ENCODE measurements at regions not wholly inside any gene's neighbourhood (a gene's known extent, or its start where the extent isn't known, plus 50 kb on each side); places are given as distances from the start of the nearest gene placed in this dataset.

DNA sequence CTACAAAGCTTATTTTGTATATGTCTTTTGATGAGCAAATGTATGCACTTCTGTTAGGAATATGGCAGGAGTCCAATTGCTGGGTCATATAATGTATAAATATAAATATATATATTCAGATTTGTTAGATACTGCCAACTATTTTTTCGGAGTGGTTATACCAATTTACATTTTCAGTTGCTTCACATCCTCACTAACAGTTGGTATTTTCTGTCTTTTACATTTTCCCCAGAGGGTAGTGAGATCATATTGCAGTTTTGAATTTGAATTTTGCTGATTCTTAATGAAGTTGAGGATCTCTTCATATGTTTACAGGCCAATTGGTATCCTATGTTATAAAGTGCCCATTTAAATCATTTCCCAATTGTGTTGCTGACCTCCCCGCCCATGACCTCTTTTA, 139.0 kb upstream of the KCNMB2 start:
- no peak for DNase-seq

DNA sequence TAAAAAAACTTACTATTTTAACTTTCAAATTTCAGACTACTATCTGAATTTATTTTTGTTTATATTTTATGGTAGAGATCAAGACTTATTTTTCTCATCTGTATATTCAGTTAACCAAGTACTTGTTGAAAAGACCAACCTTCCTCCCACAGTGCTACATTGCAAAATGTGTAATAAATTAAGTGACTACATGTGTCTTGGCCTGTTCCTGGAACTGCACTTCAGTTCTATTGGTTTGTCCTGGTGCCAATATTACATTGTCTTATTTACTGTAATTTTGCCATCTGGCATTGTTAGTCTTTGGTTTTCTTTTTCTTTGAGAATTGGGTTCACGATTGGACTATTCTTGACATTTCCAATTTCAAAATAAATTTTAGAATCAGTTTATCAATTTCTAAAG, 138.4 kb upstream of the KCNMB2 start:
- no peak for DNase-seq

DNA sequence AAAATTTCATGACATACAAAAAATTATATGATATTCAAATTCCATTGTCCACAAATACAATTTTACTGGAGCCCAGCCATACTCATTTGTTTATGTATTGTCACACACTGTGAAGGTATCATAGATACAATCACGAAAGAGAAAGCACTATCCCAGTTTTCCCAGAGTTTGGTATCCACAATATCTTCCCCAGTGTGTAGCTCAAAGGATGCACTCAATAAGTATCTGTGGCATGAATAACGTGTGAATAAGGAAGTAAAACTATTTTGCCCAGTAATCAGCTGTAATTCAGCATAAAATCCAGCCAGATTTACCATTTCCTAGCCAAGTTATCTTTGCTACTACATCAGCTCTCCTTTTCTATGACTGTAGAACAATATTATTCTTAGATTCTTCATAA, 131.3 kb upstream of the KCNMB2 start:
- DNase-seq = no peak

DNA sequence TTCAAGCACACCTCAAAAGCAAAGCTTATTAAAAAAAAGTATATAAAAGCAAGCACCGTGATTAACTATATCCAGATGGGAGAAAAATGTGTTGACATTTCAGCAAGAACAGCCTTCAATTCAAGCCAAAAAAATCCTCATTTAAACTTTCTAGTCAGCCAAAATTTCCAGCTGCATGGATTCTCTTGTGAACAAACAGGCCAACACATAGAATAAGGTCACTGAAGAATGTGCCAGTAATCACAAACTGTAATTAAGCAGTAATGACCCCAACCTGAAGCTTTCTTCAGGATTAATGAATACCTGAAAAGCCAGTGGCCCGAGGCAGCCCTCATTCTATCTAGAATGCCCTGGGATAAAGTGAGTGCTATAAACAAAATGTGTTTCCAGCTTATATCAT, 130.7 kb upstream of the KCNMB2 start:
- no peak for DNase-seq

DNA sequence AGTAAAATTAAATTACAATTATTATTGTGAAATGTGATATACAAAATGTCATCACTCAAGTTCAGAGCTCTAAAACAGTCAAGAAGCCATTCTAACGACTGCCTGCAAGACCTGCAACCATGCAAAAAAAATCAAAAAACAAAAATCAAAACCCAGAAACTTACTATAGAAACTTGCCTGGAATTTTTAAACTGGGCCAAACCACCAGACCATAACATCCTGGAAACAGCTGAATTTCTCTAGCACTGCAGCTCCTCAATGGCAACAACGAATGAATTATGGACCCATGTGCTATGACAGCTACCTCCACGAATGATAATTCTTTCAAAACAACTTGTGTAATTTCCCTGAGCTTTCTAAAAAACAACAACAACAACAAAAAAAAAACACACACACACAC, 130.0 kb upstream of the KCNMB2 start:
- DNase-seq = no peak

DNA sequence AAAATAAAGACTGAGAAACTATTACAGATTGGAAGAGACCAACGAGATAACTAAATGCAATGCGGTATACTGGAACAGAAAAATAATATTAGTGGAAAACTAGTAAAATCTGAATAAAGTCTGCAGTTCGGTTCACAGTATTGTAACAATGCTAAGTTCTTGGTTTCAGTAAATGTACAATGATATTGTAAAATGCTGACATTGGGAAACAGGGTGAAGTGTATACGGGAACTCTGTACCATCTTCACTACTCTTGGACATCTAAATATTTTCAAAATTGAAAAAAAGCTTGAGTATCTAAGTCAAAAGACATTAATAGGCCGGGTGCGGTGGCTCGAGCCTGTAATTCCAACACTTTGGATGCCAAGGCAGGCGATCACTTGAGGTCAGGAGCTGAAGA, 120.9 kb upstream of the KCNMB2 start:
- no peak for DNase-seq

DNA sequence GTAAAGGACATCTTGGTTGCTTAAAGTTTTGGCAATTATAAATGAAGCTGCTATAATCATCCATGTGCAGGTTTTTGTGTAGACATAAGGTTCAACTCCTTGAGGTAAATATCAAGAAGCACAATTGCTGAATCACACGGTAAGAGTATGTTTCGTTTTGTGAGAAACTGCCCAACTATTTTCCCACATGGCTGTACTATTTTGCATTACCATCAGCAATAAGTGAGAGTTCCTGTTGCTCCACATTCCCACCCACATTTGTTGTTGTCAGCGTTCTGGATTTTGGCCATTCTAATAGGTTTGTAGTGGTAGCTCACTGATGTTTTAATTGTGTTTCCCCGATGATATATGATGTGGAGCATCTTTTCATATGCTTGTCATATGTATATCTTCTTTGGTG, 118.5 kb upstream of the KCNMB2 start:
- no peak for DNase-seq

DNA sequence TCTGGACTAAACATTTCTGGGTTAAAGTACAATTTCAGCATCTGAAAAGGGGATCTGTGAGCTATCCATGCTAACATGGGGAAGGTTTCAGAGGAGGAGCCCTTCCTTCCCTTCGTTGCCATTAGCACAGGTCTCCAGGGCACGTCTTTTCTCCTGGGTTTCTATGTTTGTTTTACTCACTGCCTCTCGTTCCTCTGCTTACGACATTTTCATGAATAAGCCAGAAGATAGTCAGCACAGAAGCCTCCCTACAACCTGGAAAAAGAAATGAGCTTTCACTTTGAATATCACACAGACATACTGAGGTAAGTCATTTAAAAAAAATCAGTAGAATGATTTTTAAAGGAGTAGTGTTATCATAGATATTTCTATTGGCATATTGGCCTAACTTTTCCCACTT, 117.2 kb upstream of the KCNMB2 start:
- DNase-seq = no peak

DNA sequence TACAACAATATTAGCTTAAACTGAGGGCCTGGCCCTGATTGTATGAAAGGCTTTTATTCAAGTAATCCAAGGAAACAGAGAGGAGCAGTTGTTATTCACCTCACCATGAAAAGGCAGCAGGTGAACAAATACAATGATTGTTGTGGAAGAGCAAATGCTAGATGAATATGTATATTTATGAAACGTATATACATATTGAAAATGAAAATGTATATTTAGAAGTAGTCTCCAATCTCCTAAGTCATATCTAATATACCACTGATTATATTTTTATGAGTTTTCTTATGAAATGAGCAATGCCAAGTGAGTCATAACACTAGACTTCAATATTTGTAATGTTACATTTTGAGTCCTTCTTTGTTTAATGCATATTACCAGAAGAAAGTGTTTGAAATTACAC, 116.2 kb upstream of the KCNMB2 start:
- DNase-seq = no peak

DNA sequence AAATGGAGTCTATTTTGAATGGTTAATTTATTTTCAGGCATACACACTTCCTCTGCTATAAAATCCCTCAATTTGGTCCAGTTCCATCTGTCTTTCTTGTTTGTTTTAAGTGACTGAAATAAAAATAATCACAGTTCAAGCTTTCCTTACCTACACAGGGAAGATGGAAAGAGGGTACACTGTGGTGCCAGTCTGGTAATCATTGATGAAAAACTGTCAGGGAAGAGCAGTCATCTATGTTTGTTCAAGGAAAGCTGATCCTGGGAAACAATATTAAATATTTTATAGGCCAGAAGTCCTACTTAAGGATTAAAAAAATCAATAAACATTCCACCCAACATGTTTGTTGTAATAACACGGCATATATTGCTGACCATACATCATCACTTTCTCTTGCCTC, 115.2 kb upstream of the KCNMB2 start:
- no peak for DNase-seq

DNA sequence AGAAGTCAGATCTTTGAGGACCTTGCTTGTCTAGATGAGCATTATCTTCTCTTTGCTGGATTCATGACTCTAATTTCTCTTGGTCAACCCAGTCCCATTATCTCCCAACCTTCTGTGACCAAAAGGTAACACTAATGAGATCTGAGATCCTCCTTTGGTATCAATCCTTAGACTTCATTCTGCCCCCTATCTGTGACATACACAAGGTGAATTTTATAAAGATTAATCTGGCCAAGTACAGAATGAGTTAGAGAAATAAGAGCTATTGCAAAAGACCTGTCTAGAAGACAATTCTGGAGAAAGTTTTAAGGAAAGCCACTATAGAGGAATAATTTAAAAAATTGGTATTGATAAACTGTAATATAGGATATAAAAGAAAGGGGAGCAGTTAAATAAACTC, 113.8 kb upstream of the KCNMB2 start:
- DNase-seq = no peak

DNA sequence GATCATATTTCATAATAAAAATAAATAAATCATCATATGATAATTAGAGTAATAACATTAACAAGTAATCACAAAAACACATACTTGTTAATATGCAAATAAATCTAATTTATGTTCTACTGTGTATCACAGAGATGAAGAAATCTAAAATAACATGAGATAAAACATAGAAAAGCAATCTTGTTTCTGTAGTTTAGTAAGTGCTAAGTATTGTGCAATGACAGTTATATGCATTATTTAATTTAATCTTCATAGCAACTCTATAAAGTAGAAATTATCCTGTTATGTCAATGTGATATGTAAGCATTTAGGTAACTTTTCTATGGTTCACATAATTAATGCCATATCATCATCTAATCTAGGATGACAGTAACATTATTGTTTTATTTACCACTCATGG, 108.2 kb upstream of the KCNMB2 start:
- no peak for DNase-seq

DNA sequence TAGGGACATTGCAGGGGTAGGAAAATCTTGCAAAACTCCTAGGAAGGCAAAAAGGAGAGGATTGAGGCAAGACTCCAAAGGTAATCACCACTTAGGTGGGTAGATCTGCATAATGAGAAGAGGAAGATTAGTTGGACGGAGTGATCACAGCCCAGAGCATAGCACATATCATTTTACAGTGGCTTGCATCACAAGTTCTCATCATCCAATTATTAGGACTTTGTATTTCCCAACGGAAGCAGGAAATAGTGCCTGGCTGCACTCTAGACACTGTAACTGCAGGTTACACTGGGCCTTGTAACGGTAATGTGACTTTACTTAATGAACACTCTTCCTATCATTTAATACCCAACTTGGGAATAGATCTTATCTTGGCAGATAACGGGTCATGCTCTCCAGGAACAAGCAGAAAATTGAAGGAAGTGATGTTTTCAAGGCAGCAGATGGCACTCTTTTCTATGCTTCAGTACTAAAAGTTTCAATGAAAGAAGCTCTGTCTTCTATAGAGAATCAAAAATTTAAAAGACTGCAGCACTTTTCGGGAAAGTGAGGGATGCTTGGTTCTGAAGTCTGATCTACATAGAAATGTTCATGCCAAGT, 101.9 kb upstream of the KCNMB2 start:
- DNase-seq = no peak

DNA sequence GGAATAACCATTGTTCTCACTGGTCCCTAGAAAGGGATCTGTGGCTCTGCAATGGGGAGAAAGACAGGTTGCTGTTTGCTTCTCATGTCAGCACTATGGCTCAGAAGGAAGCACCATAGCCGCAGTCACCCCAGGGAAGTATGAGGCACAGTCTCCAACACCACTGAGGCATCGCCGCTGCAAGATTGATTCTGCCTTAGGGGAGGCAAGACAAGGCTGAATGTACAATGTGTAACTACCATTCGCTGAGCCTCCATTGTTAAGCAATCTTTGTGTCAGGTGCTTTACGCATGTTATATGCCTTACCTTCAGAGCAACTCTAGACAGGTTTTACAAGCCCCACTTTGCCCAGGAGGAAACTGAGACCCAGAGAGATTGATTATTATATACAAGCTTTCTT, 100.7 kb upstream of the KCNMB2 start:
- DNase-seq = no peak

DNA sequence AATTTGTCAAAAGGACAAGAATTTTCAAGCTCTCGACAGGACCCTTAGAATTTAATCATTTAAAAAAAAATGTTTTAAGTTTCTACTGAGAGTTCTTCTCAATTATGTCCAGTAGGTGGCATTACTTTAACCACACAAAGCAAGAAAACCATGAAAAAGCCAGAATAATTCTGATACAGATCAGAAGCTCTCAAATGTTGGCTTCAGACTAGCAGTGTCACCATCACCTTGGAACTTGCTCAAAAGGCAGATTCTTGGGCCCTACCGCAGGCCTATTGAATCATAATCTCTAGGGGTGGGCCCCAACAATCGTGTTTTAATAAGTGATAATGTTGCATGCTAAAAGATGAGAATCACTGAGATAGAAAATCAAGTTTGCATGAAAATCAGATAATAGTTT, 99.5 kb upstream of the KCNMB2 start:
- DNase-seq = peak; percentile 27

DNA sequence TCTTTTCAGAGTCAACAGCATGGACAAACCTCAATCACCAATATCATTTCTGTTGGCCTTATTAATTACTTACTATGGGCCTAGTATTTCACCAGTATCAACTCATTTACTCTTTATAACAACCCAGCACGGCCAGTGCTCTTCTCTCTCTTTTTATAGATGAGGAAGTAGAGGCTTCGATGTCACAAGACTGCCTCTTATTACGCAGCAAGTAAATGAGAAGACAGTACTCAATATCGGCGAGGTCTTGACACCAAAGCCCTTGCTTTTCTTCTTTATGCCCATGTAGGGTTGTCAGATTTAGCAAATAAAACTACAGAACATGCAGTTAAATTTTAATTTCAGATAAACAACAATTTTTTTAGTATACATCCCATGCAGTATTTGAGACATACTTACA, 99.0 kb upstream of the KCNMB2 start:
- peak; percentile 26 for DNase-seq

DNA sequence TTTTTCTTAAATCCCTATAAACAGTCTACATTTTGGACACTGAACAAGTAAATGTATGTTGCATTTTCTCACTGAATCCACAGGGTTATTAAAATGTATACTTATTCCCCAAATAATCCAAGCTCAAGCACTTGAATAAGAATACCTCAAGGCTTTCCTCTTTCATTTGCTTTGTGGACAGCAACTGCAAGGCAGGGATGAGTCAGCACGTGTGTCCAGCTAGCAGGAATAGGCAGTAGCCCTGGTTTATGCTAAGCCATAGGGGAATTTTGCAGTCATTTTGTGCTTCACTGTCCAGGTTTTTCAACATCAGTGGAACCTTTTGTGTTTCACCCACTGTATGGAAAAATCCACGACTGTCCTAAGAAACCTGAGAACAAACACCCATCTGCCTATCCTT, 96.7 kb upstream of the KCNMB2 start:
- no peak for DNase-seq

DNA sequence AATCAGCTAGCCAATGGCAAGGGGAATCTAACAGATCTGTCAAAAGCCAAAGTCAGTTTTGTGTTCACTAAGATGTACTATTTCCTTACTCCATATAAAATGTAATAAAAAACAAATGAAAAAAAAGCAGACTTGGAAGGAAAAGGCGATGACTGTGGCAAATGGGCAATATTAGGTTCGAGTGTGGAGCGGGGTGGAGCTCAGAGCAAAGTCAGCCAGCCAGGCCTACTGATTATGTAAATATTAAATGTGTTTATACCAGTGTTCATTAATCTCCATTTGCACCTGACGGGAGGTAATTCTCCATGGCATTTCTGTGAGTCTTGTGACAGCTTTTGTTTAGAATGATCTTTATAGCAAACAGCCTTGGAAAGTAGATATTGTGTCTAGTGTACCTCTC, 96.2 kb upstream of the KCNMB2 start:
- DNase-seq = no peak

DNA sequence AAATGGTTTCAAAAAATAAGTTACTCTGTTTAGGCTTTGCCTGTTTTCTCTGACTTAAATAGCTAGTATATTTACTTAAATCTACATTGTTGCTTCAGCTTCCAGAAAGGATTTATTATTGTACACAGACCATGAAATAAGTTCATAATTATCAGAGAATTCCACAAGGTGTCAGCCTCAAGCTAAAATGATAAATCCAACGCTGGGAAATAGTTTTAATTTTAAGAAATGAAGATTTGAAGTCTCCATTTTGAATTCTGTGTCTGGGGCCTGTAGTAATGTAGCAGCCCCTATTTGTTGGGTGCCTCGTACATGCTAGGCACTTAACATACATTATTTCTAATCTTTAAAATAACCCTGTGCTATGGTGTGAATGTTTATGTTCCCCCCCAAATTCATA, 92.6 kb upstream of the KCNMB2 start:
- no peak for DNase-seq

DNA sequence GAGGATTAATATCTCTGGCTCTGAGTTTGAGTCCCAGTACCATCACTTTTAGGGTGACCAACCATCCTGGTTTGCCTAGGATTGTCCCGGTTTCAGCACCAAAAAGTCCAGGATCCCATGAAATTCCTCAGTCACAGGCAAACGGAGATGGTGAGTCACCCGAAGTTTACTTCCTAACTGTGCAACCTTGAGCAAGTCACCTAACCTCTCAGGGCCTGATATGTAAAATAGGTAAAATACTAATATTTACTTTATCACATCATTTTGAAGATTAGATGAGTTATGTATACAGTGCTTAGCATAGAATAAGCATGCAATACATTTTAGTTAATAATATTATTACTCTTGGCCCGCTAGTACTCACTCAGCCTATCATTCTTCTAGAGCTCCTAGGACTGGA, 91.1 kb upstream of the KCNMB2 start:
- DNase-seq = no peak

DNA sequence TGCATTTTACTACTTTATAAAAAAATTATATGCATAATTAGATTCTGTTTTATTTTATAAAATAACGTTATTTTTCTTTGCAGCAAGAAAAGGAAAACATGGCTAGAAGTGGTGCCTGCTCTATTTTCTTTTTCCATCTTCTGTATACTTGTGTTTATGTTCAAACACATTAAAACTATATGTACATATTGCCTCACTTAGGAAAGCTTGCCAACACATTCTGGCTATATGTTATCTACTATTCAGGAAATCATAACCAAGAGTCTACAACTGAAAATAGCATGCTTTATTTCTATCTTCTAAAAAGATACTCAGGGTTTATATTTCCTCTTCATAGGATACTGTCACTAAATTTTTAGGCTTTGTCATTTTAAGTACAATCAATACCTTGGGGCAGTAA, 90.2 kb upstream of the KCNMB2 start:
- no peak for DNase-seq

DNA sequence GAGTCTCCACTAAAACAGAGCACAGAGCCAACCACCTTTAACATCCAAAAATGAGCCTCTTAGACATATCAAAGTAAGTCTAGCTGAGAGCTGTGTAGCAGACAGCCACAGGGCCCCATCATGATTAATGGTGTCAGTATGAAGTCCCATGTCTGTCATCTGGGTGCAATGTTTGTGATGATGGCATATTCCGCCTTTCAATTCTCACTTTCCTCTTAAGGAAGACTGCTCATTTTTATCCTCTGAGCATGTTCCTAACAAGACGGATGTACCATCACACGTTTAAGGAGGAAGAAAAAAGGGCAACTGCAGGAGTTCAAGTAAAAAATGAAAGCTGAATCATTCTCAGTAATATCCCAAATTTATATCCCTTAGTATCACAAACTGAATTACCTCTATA, 85.8 kb upstream of the KCNMB2 start:
- DNase-seq = no peak

DNA sequence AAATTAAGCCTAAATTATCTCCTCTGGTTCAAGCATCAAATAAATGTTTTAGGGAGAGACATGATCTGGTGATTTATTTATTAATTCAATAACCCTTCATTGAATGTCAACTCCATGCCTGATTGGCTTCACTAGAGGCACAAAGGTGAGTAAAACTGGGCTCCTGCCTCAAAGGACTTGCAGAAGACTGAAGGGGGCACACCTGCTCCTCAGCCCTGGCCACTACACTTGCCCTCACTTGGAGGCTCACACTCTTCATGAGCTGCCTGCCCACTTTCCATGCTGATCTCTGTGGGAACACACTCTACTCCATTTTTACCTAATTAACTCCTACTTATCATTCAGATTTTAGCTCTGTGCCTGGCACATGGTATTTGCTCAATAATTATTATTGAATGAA, 84.4 kb upstream of the KCNMB2 start:
- DNase-seq = no peak

DNA sequence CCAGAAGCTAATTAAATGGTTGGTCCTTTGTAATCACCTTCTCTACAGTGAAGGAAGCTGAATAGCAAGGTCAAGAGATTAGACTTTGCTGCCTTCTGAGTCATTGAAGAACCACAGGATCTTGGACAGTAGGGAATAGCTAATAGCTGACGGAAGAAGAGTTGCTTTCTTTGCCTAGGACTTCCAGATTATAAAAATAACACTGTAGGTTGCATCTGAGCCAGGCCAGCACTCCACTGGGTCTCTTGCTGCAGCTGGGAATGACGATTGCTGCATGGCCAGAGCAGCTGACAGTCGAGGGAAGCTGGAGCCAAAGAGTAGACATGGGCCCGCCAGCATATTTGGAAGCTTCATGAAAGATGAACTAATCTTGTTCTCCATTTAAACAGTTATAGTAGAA, 81.5 kb upstream of the KCNMB2 start:
- DNase-seq = no peak

DNA sequence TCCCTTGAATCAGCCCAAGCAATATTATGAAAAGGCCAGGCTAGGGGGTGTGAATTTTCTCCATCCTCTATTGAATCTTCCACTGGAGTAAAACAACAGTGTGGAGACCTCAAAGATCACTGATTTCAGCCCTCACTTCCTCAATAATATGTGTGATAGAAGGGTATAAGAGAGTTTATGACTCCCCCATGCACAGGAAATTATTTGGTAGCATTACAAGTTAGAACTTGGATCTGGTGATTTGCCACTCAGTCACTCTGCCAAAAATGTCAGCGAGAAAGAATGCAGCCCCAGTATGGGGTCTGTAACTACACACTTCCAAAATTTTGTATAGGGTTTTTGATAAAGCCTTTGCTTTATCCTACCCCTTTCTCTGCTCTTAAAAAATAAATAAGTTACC, 81.0 kb upstream of the KCNMB2 start:
- DNase-seq = no peak

DNA sequence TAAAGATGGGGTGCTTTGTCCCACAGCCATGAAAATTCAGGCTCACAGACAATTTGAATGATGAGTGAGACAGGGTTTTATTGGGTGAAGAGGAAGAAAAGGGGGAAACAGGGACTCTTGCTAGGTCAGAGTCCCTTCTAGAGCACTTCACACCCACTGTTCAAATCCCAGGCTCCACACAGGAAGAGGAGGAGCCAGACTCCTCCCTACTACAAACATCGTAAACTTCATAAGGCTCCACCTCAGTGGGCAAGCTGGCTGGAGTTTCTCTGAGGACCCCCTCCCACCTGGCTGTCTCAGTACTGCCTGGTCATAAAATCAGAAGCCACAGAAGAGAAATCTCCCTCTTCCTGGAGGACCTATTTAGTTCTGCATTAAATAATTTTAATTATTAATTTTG, 80.3 kb upstream of the KCNMB2 start:
- DNase-seq = no peak
